ENCODE measurements at regions not wholly inside any gene's neighbourhood (a gene's known extent, or its start where the extent isn't known, plus 50 kb on each side); places are given as distances from the start of the nearest gene placed in this dataset.
A peak's percentile ranks its signal among the peaks of the same experiment; 100 is the strongest.

- Histone ChIP-seq H3K56ac (ENCODE audit: extremely low read depth, insufficient read depth, low read length) (no peak overlapping the region), H3K9ac (ENCODE audit: low read depth, low read length) (no peak overlapping the region), H2AK5ac (ENCODE audit: low read depth, low read length) (no peak overlapping the region), H3K79me1 (ENCODE audit: low read depth in 1 of 2, low read length in 2 of 2) (no peaks in the 10 kb centered on the region), H2BK15ac (ENCODE audit: low read depth, low read length) (no peak overlapping the region), H3K14ac (replicated peaks; ENCODE audit: low read depth, low read length) (no peak overlapping the region), H2AK9ac (replicated peaks; ENCODE audit: low read depth, low read length, poor library complexity) (no peak overlapping the region), H3K27me3 (ENCODE audit: control insufficient read depth, insufficient read depth, low read length) (no peaks in the 10 kb centered on the region), H2AFZ (replicated peaks; ENCODE audit: low read length, poor library complexity) (no peak overlapping the region), H3K27ac (ENCODE audit: insufficient read depth, low read length) (no peak overlapping the region), H2BK20ac (ENCODE audit: low read depth, low read length) (no peak overlapping the region), H2BK5ac (ENCODE audit: low read depth, low read length, poor library complexity, severe bottlenecking) (no peak overlapping the region), H3K36me3 (ENCODE audit: control insufficient read depth, insufficient read depth, low read length) (no peaks in the 10 kb centered on the region), H3K9me3 (ENCODE audit: control insufficient read depth, insufficient read depth, low read length) (0 out of 2 replicates have a peak, but pooled peaks cover under 1% of the 10 kb centered on the region), H4K91ac (ENCODE audit: insufficient read depth, low read depth, low read length) (no peak overlapping the region), H4K8ac (ENCODE audit: low read depth in 2 of 2, low read length in 2 of 2) (no peak overlapping the region), H3K18ac (ENCODE audit: low read depth, low read length) (no peak overlapping the region), H4K20me1 (ENCODE audit: insufficient read depth, low read length) (no peaks in the 10 kb centered on the region), H2BK120ac (ENCODE audit: low read depth, low read length) (no peak overlapping the region), H3K4ac (ENCODE audit: low read depth, low read length) (no peak overlapping the region), H3K4me3 (ENCODE audit: insufficient read depth, low read depth, low read length) (no peak overlapping the region), H3K4me2 (ENCODE audit: low read depth, low read length) (no peak overlapping the region), H3K4me1 (ENCODE audit: control insufficient read depth, insufficient read depth, low read length) (no peaks in the 10 kb centered on the region), H4K5ac (ENCODE audit: low read depth, low read length) (no peak overlapping the region), H3K23ac (ENCODE audit: low read depth, low read length) (no peak overlapping the region), H3K9me1 (ENCODE audit: insufficient read depth, low read length) (no peaks in the 10 kb centered on the region)
- dilution Hi-C loops (cut with HindIII; ENCODE audit: low sequenced_read_pairs, unreplicated experiment): no loop called here
- no peak for TF ChIP-seq MXI1 (IDR thresholded peaks at IDR 0.05; ENCODE audit: borderline replicate concordance, low read depth, low read length)
- TF ChIP-seq SMC3 (IDR thresholded peaks at IDR 0.05; ENCODE audit: low read depth, low read length): no peak
- no peak for TF ChIP-seq FOS (IDR thresholded peaks at IDR 0.05; ENCODE audit: low read depth, low read length)
- no peak for TF ChIP-seq BHLHE40 (IDR thresholded peaks at IDR 0.05; ENCODE audit: low read depth, low read length)
- TF ChIP-seq MAFK (IDR thresholded peaks at IDR 0.05; ENCODE audit: low read depth, low read length): no peak
- TF ChIP-seq POLR2A (IDR thresholded peaks at IDR 0.05; ENCODE audit: low read depth, low read length): no peak
- TF ChIP-seq CTCF (conservative IDR thresholded peaks at IDR 0.05; ENCODE audit: low read depth, low read length): no peak
- TF ChIP-seq RAD21 (IDR thresholded peaks at IDR 0.05; ENCODE audit: low read length): no peak
- TF ChIP-seq RFX5 (IDR thresholded peaks at IDR 0.05; ENCODE audit: low read depth, low read length): no peak
- TF ChIP-seq CHD1 (IDR thresholded peaks at IDR 0.05; ENCODE audit: low read depth, low read length): no peak
- TF ChIP-seq USF2 (IDR thresholded peaks at IDR 0.05; ENCODE audit: low read depth, low read length): no peak
- TF ChIP-seq RCOR1 (IDR thresholded peaks at IDR 0.05; ENCODE audit: insufficient replicate concordance, low read length): no peak
- no peak for TF ChIP-seq MAZ (IDR thresholded peaks at IDR 0.05; ENCODE audit: borderline replicate concordance, low read depth, low read length)
- TF ChIP-seq ELK1 (IDR thresholded peaks at IDR 0.05; ENCODE audit: borderline replicate concordance, low read depth, low read length): no peak
- no peak for TF ChIP-seq NFE2L2 (IDR thresholded peaks at IDR 0.05; ENCODE audit: low read depth, low read length)
- ChIA-PET POLR2A (ENCODE audit: unreplicated experiment) (no interaction called here), CTCF (no interaction called here)
- in situ Hi-C loops (cut with MboI; ENCODE audit: low sequenced_read_pairs): no loop called here
- ATAC-seq (ENCODE audit: low read depth) (no peak), DNase-seq (peak; percentile 47)
- BruUV-seq (replicated peaks): no TSS peak
- WGBS, 2 experiments (ENCODE audit: extremely low coverage in 2 of 2, insufficient read length in 1 of 2): no CpG with 5 or more reads among the region's 3 CpGs
- intact Hi-C loops (cut with micrococcal nuclease): no loop called here
Observed at GRCh38 chr13:82772816-82773215, 1109.5 kb downstream of the SLITRK1 start.

All from IMR-90 (cell line).